SKM-1 treated with dmso at 0.1 percent for 144 hours (cell line): ENCODE measurements at regions not wholly inside any gene's neighbourhood (a gene's known extent, or its start where the extent isn't known, plus 50 kb on each side); places are given as distances from the start of the nearest gene placed in this dataset.
"Not testable (repeated sequence)": the region's sequence is repeated elsewhere in the genome, so short reads cannot be mapped to it uniquely, and the experiment has no call there.

Experiments used
- DNase-seq: peaks from one replicate; lab custom pipeline; 2025; ENCODE audit not compliant: unreplicated experiment; lab: John Stamatoyannopoulos, UW

DNA sequence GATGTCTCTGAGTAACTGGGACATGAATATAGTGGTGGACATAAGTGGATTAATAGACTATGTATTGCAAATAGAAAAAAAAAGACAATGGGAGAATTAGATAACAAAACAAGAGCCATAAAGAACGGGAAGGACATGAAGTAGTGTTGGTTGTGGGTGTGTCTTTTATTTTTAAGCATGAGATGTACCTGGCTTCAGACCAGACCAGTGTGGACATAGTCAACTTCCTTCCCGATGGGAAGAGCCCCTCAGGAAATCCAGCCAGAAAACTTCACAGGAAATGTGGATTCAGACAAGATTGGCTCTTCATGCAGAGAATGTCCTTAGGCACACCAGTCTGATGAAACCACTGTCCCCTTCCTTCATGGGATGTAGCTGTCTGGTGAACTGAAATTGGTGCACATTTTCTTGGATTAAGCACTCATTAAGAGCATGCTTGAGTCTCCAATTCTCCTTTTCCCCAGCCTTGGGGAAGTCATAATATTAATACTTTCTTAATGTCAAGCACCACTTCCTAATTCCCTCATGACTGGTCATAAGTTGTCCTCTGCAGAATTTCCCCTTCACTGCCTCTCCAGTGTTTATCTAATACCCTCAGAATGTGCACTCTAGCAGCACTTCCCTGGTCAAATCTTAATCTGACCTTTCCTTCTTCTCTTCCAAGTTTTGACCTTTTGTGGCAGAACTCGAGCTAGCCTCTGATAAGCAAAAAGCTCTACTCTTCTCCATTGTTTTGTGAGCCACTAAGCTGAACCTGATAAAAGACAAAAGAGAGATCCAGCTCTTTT, 350.6 kb upstream of the MAF start:
- no peak for DNase-seq

DNA sequence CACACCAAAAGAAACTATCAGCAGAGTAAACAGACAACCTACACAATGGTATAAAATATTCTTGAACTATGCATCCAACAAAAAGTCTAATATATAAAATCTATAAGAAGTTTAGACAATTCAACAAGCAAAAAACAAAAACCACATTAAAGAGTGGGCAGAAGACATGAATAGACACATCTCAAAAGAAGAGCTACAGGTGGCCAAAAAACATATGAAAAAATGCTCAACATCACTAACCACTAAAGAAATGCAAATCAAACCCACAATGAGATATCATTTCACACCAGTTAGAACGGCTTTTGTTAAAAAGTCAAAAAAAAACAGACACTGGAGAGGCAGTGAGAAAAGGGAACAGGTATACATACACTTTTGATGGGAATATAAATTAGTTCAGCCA, 348.9 kb upstream of the MAF start:
- no peak for DNase-seq

GRCh38 chr16:79947771-79948170, 347.2 kb upstream of the MAF start:
- DNase-seq: no peak

DNA sequence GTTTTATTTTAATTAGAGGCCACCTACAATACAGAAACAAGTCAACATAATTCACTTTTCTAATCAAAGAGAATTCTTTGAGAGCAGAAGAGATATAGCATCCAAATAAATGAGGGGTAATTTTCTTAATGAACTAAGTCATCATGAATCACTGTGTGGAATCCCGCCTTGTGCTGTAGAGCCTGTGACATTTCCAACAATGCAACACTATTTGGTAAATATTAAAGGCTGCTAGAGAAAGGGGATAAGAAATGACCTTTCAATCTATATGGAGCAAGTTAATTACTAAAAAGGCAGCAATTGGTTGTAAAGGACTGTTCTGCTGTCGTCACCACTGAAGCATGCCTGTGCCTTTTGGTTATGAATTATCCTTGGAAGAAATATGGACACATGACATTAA, 345.7 kb upstream of the MAF start:
- DNase-seq: no peak

DNA sequence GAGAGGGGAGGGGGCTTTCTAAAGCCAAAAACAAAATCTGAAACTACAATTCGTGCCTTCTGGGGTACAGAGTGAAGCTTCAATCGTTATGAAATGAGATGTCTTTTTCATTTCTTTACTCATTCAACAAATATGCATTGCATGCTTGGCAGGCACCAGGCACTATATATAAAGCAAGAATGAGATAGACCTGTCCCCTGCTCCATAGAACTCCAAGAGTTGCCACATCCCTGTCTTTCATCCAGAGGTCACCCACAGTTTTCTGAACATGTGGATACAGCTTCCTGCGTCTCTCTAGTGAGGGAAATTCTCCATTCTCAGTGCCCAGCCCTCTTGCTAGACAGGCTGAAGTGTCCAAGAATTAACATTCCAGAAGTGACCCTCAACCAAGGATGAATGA, 343.2 kb upstream of the MAF start:
- DNase-seq: peak; percentile 3

DNA sequence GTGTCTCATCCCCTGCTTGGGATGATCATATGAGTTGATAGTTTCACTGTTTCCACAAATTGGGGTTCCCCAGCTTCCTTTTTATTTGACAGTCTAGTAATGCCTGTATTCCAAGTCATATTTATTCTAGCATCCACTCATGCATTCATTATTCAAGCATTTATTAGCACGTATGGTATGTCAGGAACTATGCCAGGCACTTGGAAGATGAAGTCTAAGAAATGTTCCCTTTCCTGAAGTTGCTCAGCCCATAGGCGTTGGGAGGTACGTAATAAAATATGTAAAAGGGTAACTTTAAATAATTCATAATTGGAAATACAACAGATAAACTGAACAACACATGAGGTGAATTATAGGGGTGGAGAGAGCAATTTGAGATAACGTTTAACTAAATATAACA, 338.0 kb upstream of the MAF start:
- DNase-seq: no peak

DNA sequence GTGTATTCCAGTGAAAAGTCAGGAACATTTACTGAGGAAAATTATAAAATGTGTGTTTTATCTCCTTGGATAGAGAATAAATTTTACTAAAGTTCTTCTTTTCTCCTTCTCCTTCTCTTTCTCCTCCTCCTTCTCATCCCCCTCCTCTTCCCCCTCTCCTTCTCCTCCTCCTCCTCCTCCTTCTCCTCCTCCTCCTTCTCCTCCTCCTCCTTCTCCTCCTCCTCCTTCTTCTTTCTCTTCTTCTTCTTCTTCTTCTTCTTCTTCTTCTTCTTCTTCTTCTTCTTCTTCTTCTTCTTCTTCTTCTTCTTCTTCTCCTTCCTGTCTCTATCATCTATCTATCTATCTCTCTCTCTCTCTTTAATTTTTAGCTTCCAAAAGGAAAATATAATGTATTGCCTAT, 337.1 kb upstream of the MAF start:
- DNase-seq: not testable (repeated sequence)

DNA sequence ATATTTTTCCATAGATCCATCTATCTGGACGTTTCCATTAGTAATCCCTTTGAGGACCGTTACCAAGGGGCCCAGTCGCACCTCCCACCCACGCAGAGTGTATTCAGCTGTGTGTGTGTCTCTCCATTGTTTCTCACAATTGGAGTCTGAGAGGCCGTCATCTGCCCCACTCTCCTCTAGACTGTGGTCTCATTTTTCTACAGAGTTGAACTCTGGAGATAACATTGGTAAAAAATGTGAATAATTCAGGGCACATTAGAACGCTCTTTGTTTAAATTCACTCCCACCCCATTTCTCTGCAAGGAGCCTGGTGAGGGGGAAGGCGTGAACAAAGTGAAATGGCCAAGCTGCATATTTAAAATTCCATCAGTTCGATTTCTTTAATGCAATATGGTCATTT, 333.1 kb upstream of the MAF start:
- DNase-seq: no peak

DNA sequence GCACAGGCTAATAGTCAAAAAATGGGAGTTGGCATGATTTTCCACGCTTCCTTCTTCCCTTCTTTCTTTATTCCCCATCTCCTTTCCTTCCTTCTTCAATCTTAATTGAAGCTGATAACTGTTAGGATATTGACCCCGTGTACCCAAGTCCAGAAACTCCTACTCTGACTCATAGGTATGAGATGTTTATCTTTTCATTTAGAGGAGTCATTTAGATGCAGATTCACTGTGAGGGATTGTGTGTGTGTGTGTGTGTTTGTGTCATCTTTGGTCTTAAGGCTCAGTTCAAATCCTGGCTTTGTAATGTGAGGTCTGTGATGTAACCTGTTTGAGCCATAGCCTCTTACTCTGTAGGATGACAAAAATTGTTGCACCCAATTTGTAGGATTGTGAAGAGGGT, 332.0 kb upstream of the MAF start:
- DNase-seq: no peak

DNA sequence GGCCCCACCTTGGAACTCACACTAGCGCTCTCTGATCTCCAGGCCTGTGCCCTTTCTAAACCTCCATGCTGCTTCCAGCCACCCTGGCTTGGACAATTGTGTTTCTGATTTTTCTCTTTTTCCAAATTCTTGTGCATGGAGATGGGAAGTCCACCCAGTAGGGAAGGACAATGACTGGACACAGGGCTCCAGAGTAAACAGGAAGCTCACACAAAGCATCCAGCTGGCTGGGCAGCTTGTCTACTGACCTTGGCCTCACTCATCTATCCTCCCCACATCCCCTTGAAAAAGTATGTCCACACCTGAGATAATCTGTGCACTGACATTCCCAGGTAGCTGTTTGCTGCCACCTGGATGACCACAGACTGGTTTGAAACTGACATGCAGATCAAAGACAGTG, 331.2 kb upstream of the MAF start:
- no peak for DNase-seq

DNA sequence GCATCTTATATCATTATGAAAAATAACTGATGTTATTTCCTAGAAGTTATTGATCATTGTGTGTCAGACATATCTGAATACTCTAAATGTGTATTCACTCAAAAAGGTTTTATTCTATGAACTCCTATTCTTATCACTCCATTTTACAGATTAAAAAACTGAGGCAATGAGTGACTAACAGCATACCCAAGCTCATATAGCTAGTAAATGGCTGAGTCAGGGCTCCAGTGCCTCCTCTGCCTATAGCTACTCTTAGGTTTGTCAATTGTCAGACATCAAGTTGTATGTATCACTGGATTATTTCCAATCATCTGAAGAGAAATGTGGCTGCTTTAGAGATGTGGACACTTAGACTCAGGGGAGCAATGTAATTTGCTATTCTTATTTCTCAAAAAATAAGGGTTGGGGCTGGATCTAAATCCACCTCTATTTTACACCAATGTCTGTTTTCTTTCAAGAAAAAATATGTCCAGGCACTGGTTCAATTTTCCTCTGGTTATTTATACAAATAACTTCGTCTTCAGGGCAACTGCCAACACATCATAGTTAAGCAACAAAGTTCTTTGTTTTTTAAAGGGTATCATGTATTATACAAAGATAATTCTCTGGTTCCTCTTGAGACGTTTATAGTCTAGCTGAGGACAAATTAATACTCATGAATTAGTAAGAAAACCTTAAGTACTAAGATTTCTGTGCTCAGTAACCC, 328.9 kb upstream of the MAF start:
- no peak for DNase-seq

- no peak for DNase-seq
These were observed 327.8 kb upstream of the MAF start for GRCh38 chr16:79928142-79928873.

DNA sequence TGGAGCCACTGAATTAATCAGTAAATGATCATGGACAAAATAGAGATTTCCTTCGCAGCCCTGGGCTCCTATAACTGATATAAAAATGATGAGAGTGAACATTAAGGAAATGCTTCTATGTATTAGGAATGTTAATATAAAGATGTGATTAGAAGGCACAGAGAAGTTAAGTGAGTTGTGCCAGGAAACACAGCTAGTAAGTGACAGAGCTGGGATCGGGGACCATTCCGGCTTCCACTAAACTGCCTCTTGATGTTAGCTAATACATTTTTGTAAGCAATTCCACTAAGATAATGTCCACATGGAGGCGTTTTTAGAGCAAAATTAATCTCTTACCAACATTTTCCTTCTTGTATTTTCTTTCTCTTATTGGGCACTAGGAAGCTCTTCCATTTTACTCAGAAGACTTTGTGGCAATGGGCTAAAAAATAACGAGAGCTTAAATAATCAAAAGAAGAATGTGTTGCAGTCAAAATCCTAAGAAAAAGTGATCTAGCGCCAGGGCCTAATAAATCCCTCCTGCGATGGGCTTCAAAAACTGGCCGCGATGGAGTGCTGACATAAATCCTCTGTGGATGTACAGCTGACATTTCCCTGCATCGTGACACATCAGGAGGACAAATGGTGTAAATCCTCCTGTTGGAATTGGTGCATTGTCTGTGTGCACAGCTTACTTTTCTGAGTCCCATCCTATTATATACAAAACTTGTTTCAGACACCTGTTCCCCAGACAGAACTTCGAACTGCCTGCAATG, 326.1 kb upstream of the MAF start:
- no peak for DNase-seq

DNA sequence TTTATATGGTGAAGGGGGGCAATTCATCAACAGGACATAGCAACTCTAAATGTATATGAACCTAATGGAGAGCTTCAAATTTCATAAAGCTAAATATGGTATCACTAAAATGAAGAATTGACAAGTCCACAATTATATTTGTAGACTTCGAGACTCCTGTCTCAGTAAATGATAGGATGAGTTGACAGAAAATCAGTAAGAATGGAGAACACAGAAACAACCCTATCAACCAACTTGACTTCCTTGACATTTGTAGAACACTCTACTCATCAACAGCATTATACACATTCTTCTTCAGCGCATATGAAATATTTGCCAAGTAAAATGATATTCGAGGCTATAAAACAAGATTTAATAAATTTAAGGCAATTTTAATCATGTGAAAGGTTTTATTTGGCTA, 322.9 kb upstream of the MAF start:
- DNase-seq: no peak

DNA sequence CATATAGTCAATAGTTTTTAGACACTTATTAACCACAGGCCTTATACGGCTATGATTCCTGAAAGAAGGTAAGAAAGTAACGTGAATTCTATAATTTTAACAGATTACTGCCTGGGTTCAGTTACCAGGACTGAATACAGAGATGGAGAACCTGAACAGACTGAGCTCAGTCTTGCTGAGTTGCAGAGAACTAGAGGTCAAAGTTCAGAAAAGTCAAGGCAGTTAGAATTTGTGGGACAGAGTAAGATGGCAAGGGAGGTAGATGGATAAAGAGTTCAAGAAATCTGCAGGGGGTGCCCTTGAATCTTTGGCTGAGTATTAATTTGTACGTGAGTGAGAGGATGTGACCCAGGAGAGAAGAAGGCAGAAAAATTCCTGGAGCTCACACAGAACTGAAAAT, 320.1 kb upstream of the MAF start:
- no peak for DNase-seq

- DNase-seq: no peak
These were observed 318.4 kb upstream of the MAF start for GRCh38 chr16:79918916-79919315.

DNA sequence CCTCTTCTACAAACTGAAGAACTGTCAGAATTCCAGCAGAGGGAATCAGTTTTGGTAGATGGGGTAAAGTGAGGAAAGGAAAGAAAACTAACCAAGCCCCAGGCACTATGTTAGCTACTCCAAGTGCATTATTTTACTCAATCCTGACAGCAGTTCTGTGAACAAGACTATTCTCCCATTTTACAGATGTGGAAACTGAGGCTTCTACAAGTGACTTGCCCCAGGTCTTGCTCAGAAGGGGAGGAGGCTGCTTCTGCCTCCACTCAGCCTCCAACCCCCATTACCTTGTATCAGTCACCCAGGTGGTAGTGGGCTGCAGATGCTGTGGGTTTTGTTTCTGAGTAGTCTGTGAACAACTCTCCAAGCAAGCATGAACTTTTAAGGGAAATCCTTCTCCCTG, 315.2 kb upstream of the MAF start:
- no peak for DNase-seq

DNA sequence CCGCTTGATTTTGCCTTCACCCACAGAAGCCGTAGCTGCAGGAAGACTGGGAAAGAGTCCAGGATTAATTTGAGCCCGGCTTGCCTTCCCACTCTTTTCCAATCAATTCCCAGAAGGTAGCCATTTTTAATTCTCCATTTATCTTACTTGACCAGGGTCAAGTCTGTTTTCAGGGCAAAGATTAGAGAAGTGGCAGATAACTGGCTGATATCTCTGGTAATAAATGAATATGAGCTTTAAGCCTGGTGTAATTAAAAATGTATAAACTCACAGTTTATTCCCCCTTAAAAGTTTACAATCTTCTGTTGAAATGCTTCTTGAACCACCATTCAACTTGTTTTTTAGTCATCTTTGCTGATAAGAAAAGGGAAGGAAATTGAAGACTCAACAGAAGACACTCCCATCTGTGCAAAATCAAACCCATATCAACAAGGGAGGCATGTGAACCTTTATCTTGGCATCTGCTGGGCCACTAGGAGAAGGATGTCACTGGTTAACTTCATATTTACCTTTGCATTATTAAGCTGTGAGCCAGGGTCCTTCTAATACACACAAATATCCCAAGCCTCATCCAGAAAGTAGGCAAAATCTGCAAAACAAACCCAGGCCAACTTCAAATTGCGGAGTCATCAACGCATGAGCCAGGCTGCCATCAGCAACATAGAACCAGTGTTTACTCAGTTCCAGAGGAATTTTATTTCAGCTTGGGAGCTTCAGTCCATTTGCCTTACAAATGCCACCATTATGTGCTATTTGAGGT, 314.6 kb upstream of the MAF start:
- DNase-seq: no peak

DNA sequence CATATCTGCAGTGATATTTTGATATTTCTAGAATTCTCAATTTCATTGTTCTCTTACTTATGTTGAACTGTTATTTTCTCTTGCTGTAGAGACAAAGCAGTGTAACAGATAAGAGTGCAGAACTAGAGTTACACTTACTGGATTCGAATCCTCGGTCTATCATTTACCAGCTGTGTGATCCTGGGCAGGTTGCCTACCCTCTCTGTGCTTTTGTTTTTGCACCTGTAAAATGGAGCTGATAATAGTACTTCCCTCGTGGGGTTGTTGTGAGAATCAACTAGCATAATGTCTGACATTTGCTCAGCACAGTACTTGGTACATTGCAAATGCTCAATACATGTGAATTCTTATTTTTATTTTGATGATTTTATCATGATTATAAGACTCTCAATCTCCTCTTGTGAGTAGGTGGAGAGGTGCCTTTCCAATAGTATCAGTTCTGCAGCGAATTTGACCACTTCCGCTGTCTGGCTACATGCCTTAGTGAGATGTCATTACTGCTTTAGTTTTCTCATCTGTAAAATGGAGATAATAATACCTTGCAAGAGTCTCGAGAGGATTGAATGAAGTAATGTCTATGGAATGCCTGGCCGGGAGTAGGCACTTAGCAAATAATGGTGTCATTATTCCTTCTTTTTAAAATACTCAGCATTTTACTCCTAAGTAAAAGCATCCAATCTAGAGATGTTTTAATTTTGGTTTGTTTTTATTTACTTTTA, 312.2 kb upstream of the MAF start:
- DNase-seq: no peak

DNA sequence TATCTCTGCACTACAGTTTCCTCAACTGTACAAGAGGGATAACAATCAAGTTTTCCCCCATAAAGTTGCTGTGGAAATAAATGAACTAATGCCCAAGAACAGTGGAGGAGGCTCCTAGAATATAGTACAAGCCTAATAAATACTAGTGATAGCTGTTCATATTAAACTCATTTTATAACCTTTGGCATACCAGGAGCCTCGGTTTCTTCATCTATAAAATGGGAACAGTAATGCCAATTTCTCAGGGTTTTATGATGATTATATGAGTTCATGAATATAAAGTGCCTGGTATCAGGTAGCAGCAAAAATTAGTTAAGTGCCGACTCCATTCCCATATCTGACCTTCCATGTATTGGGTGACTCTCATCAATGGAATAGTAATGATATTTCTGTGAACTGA, 311.1 kb upstream of the MAF start:
- DNase-seq: no peak
